Left lung (tissue), 4 donors: ENCODE measurements at regions not wholly inside any gene's neighbourhood (a gene's known extent, or its start where the extent isn't known, plus 50 kb on each side); places are given as distances from the start of the nearest gene placed in this dataset.
A peak's percentile ranks its signal among the peaks of the same experiment; 100 is the strongest.

Experiments
- ATAC-seq: fragments of 200-7000 bp; cut with Tn5 transposase; one replicate; pipeline ENCODE4 v1.9.1; 2020; ENCODE audit warnings: moderate library complexity
- DNase-seq, 4 donors: peaks; one replicate each; pipeline ENCODE4 v3.0.0-alpha.2; 2013 to 2020
- H3K27ac ChIP-seq, 2 donors: fragments of 200-600 bp; sonication (generic) in 1 of 2; one replicate each; pipeline versions ENCODE4 v1.5.0 to v1.8.0; 2020 to 2021
- H3K27me3 ChIP-seq, 2 donors: fragments of 200-600 bp; sonication (generic) in 1 of 2; one replicate each; pipeline versions ENCODE4 v1.5.0 to v1.8.0; 2020 to 2021
- H3K36me3 ChIP-seq, 2 donors: fragments of 200-600 bp; sonication (generic) in 1 of 2; one replicate each; pipeline versions ENCODE4 v1.5.0 to v1.8.0; 2020 to 2021
- H3K4me1 ChIP-seq, 2 donors: fragments of 200-600 bp; one replicate each; pipeline ENCODE4 v1.8.0; 2021
- H3K4me3 ChIP-seq, 2 donors: fragments of 200-600 bp; sonication (generic) in 1 of 2; one replicate each; pipeline versions ENCODE4 v1.5.0 to v1.8.0; 2020 to 2021; ENCODE audit warnings: mild to moderate bottlenecking in 1 of 2
- H3K9me3 ChIP-seq, 2 donors: fragments of 200-600 bp; sonication (generic) in 1 of 2; one replicate each; pipeline versions ENCODE4 v1.5.0 to v1.8.0; 2020 to 2021
- intact Hi-C, 2 donors: fragments of 100-400 bp; cut with DNase I; formaldehyde crosslinking; loops; one replicate each; pipeline versions ENCODE4 v1.11.2 to v1.14.2; 2022
- TF ChIP-seq, protein P1 (sequence below), 2 donors: fragments of 200-600 bp; sonication (generic) in 1 of 2; IDR thresholded peaks; one replicate each; pipeline versions ENCODE4 v1.5.0 to v1.8.0; 2021; ENCODE audit warnings: antibody characterized with exemption in 2 of 2
- donor health status: DM: no; HTN: yes; CAD: no.
- donor health status: DM: no; HTN: no; CAD: no.

DNA sequence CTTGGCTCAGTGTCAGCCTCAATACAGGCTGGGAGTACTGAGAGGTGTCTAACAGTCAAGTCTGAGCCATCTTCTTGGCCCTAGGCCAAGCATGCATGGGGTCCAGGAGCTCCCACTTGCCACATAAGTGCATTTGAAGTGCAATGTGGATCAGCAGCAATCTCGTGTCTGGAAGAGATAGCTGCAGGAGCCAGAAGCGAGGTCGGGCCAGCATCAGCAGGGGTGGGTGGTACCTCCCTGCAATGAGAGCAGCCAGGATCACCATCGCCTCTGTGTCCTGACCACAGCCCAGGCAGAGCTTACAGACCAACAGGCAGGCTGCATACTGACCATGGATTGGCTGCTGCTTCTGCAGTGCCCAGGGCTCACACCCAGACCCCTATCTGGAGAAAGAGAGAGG lies 83.0 kb upstream of the CXCL12 start:
- intact Hi-C loops, result no loop called here
- Histone ChIP-seq H3K27me3 (no peaks in the 10 kb centered on the region), H3K4me1 (no peaks in the 10 kb centered on the region), H3K36me3 (no peaks in the 10 kb centered on the region), H3K4me3 (no peak overlapping the region), H3K27ac (no peak overlapping the region), H3K9me3 (no peaks in the 10 kb centered on the region)
- ATAC-seq (no peak), DNase-seq (no peak)
- TF ChIP-seq, protein P1, sequence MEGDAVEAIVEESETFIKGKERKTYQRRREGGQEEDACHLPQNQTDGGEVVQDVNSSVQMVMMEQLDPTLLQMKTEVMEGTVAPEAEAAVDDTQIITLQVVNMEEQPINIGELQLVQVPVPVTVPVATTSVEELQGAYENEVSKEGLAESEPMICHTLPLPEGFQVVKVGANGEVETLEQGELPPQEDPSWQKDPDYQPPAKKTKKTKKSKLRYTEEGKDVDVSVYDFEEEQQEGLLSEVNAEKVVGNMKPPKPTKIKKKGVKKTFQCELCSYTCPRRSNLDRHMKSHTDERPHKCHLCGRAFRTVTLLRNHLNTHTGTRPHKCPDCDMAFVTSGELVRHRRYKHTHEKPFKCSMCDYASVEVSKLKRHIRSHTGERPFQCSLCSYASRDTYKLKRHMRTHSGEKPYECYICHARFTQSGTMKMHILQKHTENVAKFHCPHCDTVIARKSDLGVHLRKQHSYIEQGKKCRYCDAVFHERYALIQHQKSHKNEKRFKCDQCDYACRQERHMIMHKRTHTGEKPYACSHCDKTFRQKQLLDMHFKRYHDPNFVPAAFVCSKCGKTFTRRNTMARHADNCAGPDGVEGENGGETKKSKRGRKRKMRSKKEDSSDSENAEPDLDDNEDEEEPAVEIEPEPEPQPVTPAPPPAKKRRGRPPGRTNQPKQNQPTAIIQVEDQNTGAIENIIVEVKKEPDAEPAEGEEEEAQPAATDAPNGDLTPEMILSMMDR (IDR thresholded peaks at IDR 0.05), result no peak

DNA sequence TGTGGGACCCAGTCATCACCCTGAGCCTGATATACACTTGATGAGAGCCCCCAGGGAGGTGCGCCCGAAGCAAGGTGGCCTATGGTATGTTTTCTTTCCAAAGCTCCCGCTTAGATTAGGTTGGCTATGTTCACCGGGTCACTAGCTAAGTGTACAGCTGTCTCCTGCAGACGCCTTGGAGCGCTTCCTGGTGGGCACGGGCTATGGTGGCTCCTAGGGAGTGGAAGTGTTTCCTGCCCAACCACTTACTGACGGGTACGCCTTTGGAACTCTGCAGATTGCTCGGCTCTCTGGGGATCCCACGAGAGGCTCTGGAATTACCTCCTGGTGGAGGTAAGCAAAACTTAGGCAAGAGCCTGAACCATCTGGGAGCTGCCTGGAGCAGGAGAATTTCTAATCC lies 83.6 kb upstream of the CXCL12 start:
- TF ChIP-seq, protein P1 (IDR thresholded peaks at IDR 0.05), result no peak
- H3K27ac ChIP-seq, result no peak overlapping the region
- no peak for DNase-seq
- intact Hi-C loops, result no loop called here
- H3K4me1 ChIP-seq, result no peaks in the 10 kb centered on the region
- H3K27me3 ChIP-seq, result no peaks in the 10 kb centered on the region
- H3K36me3 ChIP-seq, result no peaks in the 10 kb centered on the region
- ATAC-seq, result no peak
- H3K9me3 ChIP-seq, result no peaks in the 10 kb centered on the region
- no peak overlapping the region for H3K4me3 ChIP-seq

DNA sequence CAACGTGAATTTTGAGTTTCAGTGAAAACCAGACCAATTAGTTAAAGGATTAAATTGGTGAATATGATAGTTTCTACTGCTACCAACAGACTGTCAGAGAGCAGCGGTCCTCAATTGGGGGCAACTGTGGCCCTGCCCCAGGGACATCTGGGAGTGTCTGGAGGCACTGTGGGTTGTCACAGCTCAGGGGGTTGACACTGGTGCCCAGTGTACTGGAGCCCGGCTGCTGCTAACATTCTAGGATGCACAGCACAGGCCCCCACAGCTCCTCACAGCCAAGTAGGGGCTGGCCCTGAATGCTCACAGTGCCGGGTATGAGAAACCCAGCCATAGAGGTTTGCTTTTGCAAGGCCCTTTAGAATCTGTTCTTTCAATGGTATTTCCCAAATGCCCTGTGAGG lies 84.1 kb upstream of the CXCL12 start:
- Histone ChIP-seq H3K4me3 (no peak overlapping the region), H3K27ac (no peak overlapping the region), H3K27me3 (no peaks in the 10 kb centered on the region), H3K36me3 (no peaks in the 10 kb centered on the region), H3K4me1 (no peaks in the 10 kb centered on the region), H3K9me3 (no peaks in the 10 kb centered on the region)
- DNase-seq (no peak), ATAC-seq (no peak)
- TF ChIP-seq, protein P1 (IDR thresholded peaks at IDR 0.05), result no peak
- intact Hi-C loops, result no loop called here

DNA sequence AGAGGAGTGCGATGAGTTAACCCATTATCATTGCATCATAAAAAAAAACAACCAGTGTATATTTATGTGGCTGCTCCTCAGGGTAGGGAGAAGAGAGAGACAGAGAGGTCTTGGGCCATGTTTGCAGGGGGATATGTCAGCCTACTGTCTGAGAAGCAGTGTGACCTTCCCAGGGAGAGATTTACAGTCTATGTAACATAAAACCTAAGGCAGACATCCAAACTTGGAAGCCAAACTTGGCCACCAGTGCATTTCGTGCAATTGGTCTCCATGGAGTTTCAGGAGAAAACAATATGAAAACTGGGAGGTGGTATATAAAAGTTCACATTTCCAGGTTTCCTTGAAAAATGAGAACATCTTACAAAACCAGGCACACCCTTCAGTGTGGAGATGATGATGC lies 85.9 kb upstream of the CXCL12 start:
- DNase-seq, result peak in 1 of 4 donors; percentile 21
- H3K27me3 ChIP-seq, result no peaks in the 10 kb centered on the region
- no peak overlapping the region for H3K4me3 ChIP-seq
- H3K36me3 ChIP-seq, result no peaks in the 10 kb centered on the region
- no peak overlapping the region for H3K27ac ChIP-seq
- ATAC-seq, result no peak
- no peaks in the 10 kb centered on the region for H3K9me3 ChIP-seq
- H3K4me1 ChIP-seq, result no peaks in the 10 kb centered on the region
- TF ChIP-seq, protein P1 (IDR thresholded peaks at IDR 0.05), result no peak
- intact Hi-C loops, result no loop called here

DNA sequence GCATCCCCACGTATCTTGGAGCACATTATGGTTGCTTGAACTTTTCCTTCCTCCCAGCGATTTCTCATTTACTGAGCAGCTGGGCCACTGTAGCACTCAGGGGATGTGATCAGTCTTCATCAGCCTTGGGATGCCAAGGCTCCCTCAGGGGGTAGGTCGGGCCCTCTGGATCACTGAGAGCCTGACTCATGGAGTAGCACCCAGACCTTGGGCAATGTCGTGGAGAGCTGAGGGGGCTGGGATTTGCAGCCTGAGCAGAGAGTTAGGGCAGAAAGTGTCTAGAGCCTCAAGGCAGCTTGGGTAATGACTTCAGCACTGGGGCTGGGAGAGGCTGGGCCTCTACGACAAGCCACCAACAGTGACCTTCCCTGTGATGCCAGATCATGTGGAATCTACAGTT lies 86.5 kb upstream of the CXCL12 start:
- Histone ChIP-seq H3K9me3 (no peaks in the 10 kb centered on the region), H3K4me1 (no peaks in the 10 kb centered on the region), H3K27ac (no peak overlapping the region), H3K36me3 (no peaks in the 10 kb centered on the region), H3K27me3 (no peaks in the 10 kb centered on the region), H3K4me3 (no peak overlapping the region)
- DNase-seq (no peak), ATAC-seq (no peak)
- TF ChIP-seq, protein P1 (IDR thresholded peaks at IDR 0.05), result no peak
- intact Hi-C loops, result no loop called here
